ENCODE measurements at regions not wholly inside any gene's neighbourhood (a gene's known extent, or its start where the extent isn't known, plus 50 kb on each side); places are given as distances from the start of the nearest gene placed in this dataset.

GRCh38 chrX:96394598-96394997, 290.0 kb upstream of the DIAPH2 start:
- ChIA-PET CTCF (ENCODE audit: low intra/inter-chr PET ratio, low total read pairs) (no interaction called here), POLR2A (no interaction called here)
- intact Hi-C loops (cut with micrococcal nuclease; ENCODE audit: unreplicated experiment) (no loop called here), in situ Hi-C loops (cut with HindIII; ENCODE audit: extremely low pct_ligation_motif_present, low pct_unique_long_range_greater_than_20kb) (no loop called here)
- no peaks in the 10 kb centered on the region for H3K79me2 ChIP-seq (ENCODE audit: insufficient read depth, low read length)
- no peak overlapping the region for H3K4me2 ChIP-seq (ENCODE audit: low read depth, low read length)
- no peak for DNase-seq (ENCODE audit: low spot score)
- no peaks in the 10 kb centered on the region for H4K20me1 ChIP-seq (ENCODE audit: insufficient read depth, low read length)
- TF ChIP-seq ATF7 (IDR thresholded peaks at IDR 0.05) = 0 out of 2 replicates have a peak, but pooled peaks have one; percentile 23
- no peak for TF ChIP-seq ATF7 (CRISPR knock-in tag; IDR thresholded peaks at IDR 0.05)
- no peak for TF ChIP-seq HNRNPUL1 (IDR thresholded peaks at IDR 0.05; ENCODE audit: low read depth, low read length)
- TF ChIP-seq ZNF264 (CRISPR knock-in tag; IDR thresholded peaks at IDR 0.05) = no peak
- no TSS peak for BruUV-seq (replicated peaks)
- no peaks in the 10 kb centered on the region for H3K9me3 ChIP-seq (ENCODE audit: low read length)
- no peak overlapping the region for H2AFZ ChIP-seq (ENCODE audit: low read length)
- no peaks in the 10 kb centered on the region for H3K4me1 ChIP-seq (ENCODE audit: insufficient read depth, low read length)
- 20% methylated on average over 1 of the region's 1 CpG for WGBS (ENCODE audit: low lambda C conversion rate)
- no peak overlapping the region for H3K9ac ChIP-seq (ENCODE audit: insufficient read depth, low read depth, low read length)
- H3K36me3 ChIP-seq (replicated peaks in 1 of 2; ENCODE audit: control insufficient read depth in 1 of 2, insufficient read depth in 2 of 2, low read length in 2 of 2) = no peaks in the 10 kb centered on the region
- no peaks in the 10 kb centered on the region for H3K27me3 ChIP-seq (ENCODE audit: control insufficient read depth in 1 of 2, insufficient read depth in 2 of 2, low read length in 2 of 2)
- H3K4me3 ChIP-seq (replicated peaks in 1 of 3; ENCODE audit: insufficient read depth in 1 of 3, low read depth in 2 of 3, low read length in 3 of 3) = no peak overlapping the region
- ATAC-seq = no peak
- no peak for FAIRE-seq
- no peak overlapping the region for H3K27ac ChIP-seq (ENCODE audit: extremely low read length, insufficient read depth, low read length)

GRCh38 chrX:96403446-96403845, 281.2 kb upstream of the DIAPH2 start:
- WGBS (ENCODE audit: low lambda C conversion rate) = 29% methylated on average over 3 of the region's 3 CpGs
- no peaks in the 10 kb centered on the region for H3K79me2 ChIP-seq (ENCODE audit: insufficient read depth, low read length)
- in situ Hi-C loops (cut with HindIII; ENCODE audit: extremely low pct_ligation_motif_present, low pct_unique_long_range_greater_than_20kb) (no loop called here), intact Hi-C loops (cut with micrococcal nuclease; ENCODE audit: unreplicated experiment) (no loop called here)
- FAIRE-seq (no peak), DNase-seq (ENCODE audit: low spot score) (no peak), ATAC-seq (no peak)
- no peak overlapping the region for H3K9ac ChIP-seq (ENCODE audit: insufficient read depth, low read depth, low read length)
- ChIA-PET POLR2A (no interaction called here), CTCF (ENCODE audit: low intra/inter-chr PET ratio, low total read pairs) (no interaction called here)
- no peaks in the 10 kb centered on the region for H3K36me3 ChIP-seq (replicated peaks in 1 of 2; ENCODE audit: control insufficient read depth in 1 of 2, insufficient read depth in 2 of 2, low read length in 2 of 2)
- BruUV-seq (replicated peaks) = no TSS peak
- no peaks in the 10 kb centered on the region for H3K27me3 ChIP-seq (ENCODE audit: control insufficient read depth in 1 of 2, insufficient read depth in 2 of 2, low read length in 2 of 2)
- peaks cover 29% of the 10 kb centered on the region for H3K4me1 ChIP-seq (ENCODE audit: insufficient read depth, low read length)
- H3K27ac ChIP-seq (ENCODE audit: extremely low read length, insufficient read depth, low read length) = no peak overlapping the region
- no peak overlapping the region for H3K4me2 ChIP-seq (ENCODE audit: low read depth, low read length)
- H2AFZ ChIP-seq (ENCODE audit: low read length) = no peak overlapping the region
- H3K9me3 ChIP-seq (ENCODE audit: low read length) = no peaks in the 10 kb centered on the region
- no peaks in the 10 kb centered on the region for H4K20me1 ChIP-seq (ENCODE audit: insufficient read depth, low read length)
- no peak overlapping the region for H3K4me3 ChIP-seq (replicated peaks in 1 of 3; ENCODE audit: insufficient read depth in 1 of 3, low read depth in 2 of 3, low read length in 3 of 3)
- TF ChIP-seq KDM5A (IDR thresholded peaks at IDR 0.05; ENCODE audit: borderline replicate concordance, low read length) (no peak), ZZZ3 (CRISPR knock-in tag; IDR thresholded peaks at IDR 0.05; ENCODE audit: borderline replicate concordance) (no peak), ZNF800 (CRISPR knock-in tag; IDR thresholded peaks at IDR 0.05) (no peak), ZFP36L1 (CRISPR knock-in tag; IDR thresholded peaks at IDR 0.05) (no peak), IRF2 (CRISPR knock-in tag; IDR thresholded peaks at IDR 0.05) (no peak), NFAT5 (CRISPR knock-in tag; IDR thresholded peaks at IDR 0.05) (no peak), TRIM24 (CRISPR knock-in tag; IDR thresholded peaks at IDR 0.05) (no peak), ZNF382 (CRISPR knock-in tag; IDR thresholded peaks at IDR 0.05; ENCODE audit: borderline replicate concordance) (no peak), NR3C1 (CRISPR knock-in tag; IDR thresholded peaks at IDR 0.05) (no peak), FIP1L1 (IDR thresholded peaks at IDR 0.05; ENCODE audit: borderline replicate concordance, insufficient read depth, low read depth, low read length) (no peak)
